ENCODE measurements at regions not wholly inside any gene's neighbourhood (a gene's known extent, or its start where the extent isn't known, plus 50 kb on each side); places are given as distances from the start of the nearest gene placed in this dataset.

GRCh38 chr3:166201476-166201875 is 364.3 kb upstream of the BCHE start:
- TF ChIP-seq SP1 (IDR thresholded peaks at IDR 0.05) = no peak
- no peak for TF ChIP-seq ELF4 (IDR thresholded peaks at IDR 0.05)
- TF ChIP-seq FOXM1 (IDR thresholded peaks at IDR 0.05; ENCODE audit: borderline replicate concordance) = no peak
